ENCODE measurements at regions not wholly inside any gene's neighbourhood (a gene's known extent, or its start where the extent isn't known, plus 50 kb on each side); places are given as distances from the start of the nearest gene placed in this dataset.

GRCh38 chr5:166595274-166595951, 1696.0 kb upstream of the WWC1 start:
- DNase-seq (no peak), ATAC-seq (no peak)
- intact Hi-C loops (cut with DNase I), result no loop called here
- 51% methylated on average over 7 of the region's 7 CpGs for WGBS (ENCODE audit: insufficient coverage, low coverage, low lambda C conversion rate, missing lambda C conversion rate)
- no peak overlapping the region for H3K4me3 ChIP-seq
- H3K27ac ChIP-seq, result no peak overlapping the region
- no peaks in the 10 kb centered on the region for H3K9me3 ChIP-seq
- TF ChIP-seq POLR2A (IDR thresholded peaks at IDR 0.05), result no peak
- no peak for TF ChIP-seq CTCF (IDR thresholded peaks at IDR 0.05)
- no peaks in the 10 kb centered on the region for H3K27me3 ChIP-seq
- no peaks in the 10 kb centered on the region for H3K4me1 ChIP-seq
- no peaks in the 10 kb centered on the region for H3K36me3 ChIP-seq

- Histone ChIP-seq H3K27me3 (no peaks in the 10 kb centered on the region), H3K4me3 (no peak overlapping the region), H3K9me3 (no peaks in the 10 kb centered on the region), H3K36me3 (no peaks in the 10 kb centered on the region), H3K27ac (no peak overlapping the region), H3K4me1 (no peaks in the 10 kb centered on the region)
- WGBS (ENCODE audit: insufficient coverage, low coverage, low lambda C conversion rate, missing lambda C conversion rate), result 71% methylated on average over 7 of the region's 7 CpGs
- DNase-seq (no peak), ATAC-seq (no peak)
- no peak for TF ChIP-seq CTCF (IDR thresholded peaks at IDR 0.05)
- no peak for TF ChIP-seq POLR2A (IDR thresholded peaks at IDR 0.05)
- intact Hi-C loops (cut with DNase I), result no loop called here
Measured at GRCh38 chr5:166596043-166596442, 1695.4 kb upstream of the WWC1 start.

GRCh38 chr5:166602271-166602670, 1689.2 kb upstream of the WWC1 start:
- TF ChIP-seq CTCF (IDR thresholded peaks at IDR 0.05) (no peak), POLR2A (IDR thresholded peaks at IDR 0.05) (no peak)

GRCh38 chr5:166617507-166617906, 1673.9 kb upstream of the WWC1 start:
- H3K27ac ChIP-seq, result no peak overlapping the region
- no peaks in the 10 kb centered on the region for H3K9me3 ChIP-seq
- no peak for ATAC-seq
- DNase-seq, result no peak
- 64% methylated on average over 4 of the region's 4 CpGs for WGBS (ENCODE audit: insufficient coverage, low coverage, low lambda C conversion rate, missing lambda C conversion rate)
- no peak for TF ChIP-seq CTCF (IDR thresholded peaks at IDR 0.05)
- TF ChIP-seq POLR2A (IDR thresholded peaks at IDR 0.05), result no peak
- H3K27me3 ChIP-seq, result no peaks in the 10 kb centered on the region
- intact Hi-C loops (cut with DNase I), result no loop called here
- H3K36me3 ChIP-seq, result no peaks in the 10 kb centered on the region
- no peak overlapping the region for H3K4me3 ChIP-seq
- no peaks in the 10 kb centered on the region for H3K4me1 ChIP-seq

More at GRCh38 chr5:166602271-166602670, 1689.2 kb upstream of the WWC1 start:
- intact Hi-C loops (cut with DNase I), result no loop called here
- Histone ChIP-seq H3K9me3 (no peaks in the 10 kb centered on the region), H3K27ac (no peak overlapping the region), H3K4me3 (no peak overlapping the region), H3K36me3 (no peaks in the 10 kb centered on the region), H3K4me1 (no peaks in the 10 kb centered on the region), H3K27me3 (no peaks in the 10 kb centered on the region)
- no peak for ATAC-seq
- no peak for DNase-seq
- 55% methylated on average over 2 of the region's 2 CpGs for WGBS (ENCODE audit: insufficient coverage, low coverage, low lambda C conversion rate, missing lambda C conversion rate)
